ENCODE measurements at regions not wholly inside any gene's neighbourhood (a gene's known extent, or its start where the extent isn't known, plus 50 kb on each side); places are given as distances from the start of the nearest gene placed in this dataset.

DNA sequence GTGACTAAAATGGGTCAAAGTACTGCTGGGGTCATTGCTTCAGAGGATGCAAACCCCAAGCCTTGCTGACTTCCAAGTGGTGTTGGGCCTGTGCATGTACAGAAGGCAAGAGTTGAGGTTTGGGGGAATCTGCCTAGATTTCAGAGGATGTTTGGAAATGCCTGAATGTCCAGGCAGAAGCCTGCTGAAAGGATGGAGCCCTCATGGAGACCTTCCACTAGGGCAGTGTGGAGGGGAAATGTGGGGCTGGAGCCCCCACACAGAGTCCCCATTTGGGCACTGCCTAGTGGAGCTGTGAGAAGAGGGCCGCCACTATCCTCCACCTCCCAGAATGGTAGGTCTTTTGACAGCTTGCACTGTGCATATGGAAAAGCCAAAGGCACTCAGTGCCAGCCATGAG lies 377.7 kb upstream of the TRPC7 start:
- TF ChIP-seq FOXP2 (optimal IDR thresholded peaks at IDR 0.05; ENCODE audit: borderline replicate concordance, extremely low read depth, extremely low read length, insufficient read depth), result no peak
- no peak for TF ChIP-seq POLR2AphosphoS5 (IDR thresholded peaks at IDR 0.05; ENCODE audit: low read depth, low read length)
- TF ChIP-seq, protein P1, sequence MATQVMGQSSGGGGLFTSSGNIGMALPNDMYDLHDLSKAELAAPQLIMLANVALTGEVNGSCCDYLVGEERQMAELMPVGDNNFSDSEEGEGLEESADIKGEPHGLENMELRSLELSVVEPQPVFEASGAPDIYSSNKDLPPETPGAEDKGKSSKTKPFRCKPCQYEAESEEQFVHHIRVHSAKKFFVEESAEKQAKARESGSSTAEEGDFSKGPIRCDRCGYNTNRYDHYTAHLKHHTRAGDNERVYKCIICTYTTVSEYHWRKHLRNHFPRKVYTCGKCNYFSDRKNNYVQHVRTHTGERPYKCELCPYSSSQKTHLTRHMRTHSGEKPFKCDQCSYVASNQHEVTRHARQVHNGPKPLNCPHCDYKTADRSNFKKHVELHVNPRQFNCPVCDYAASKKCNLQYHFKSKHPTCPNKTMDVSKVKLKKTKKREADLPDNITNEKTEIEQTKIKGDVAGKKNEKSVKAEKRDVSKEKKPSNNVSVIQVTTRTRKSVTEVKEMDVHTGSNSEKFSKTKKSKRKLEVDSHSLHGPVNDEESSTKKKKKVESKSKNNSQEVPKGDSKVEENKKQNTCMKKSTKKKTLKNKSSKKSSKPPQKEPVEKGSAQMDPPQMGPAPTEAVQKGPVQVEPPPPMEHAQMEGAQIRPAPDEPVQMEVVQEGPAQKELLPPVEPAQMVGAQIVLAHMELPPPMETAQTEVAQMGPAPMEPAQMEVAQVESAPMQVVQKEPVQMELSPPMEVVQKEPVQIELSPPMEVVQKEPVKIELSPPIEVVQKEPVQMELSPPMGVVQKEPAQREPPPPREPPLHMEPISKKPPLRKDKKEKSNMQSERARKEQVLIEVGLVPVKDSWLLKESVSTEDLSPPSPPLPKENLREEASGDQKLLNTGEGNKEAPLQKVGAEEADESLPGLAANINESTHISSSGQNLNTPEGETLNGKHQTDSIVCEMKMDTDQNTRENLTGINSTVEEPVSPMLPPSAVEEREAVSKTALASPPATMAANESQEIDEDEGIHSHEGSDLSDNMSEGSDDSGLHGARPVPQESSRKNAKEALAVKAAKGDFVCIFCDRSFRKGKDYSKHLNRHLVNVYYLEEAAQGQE (IDR thresholded peaks at IDR 0.05; ENCODE audit: insufficient read depth in 1 of 2, low read depth in 2 of 2, low read length in 2 of 2), result no peak
- no peak for TF ChIP-seq SIN3A (IDR thresholded peaks at IDR 0.05; ENCODE audit: borderline replicate concordance, insufficient read depth, low read length)
- TF ChIP-seq TAF1 (IDR thresholded peaks at IDR 0.05; ENCODE audit: borderline replicate concordance, insufficient read depth, low read length), result no peak

DNA sequence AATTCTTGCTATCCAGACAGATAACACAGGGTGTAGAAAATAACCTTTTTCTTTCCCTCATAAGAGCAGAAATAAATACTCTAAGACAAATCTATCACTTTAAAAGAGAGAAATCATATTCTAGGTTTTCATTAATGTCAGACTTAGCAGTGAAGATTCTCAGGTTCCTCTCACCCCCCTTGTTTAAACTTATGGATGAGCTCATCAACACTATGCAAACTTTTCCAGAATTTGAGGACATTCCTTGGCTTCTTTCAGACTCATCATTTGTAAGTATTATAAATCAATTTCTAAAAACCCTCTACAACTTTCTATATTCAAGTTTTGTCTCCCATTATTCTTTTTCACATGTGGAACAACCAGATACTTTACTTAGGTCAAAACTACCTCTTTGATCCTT lies 374.9 kb upstream of the TRPC7 start:
- TF ChIP-seq FOXP2 (optimal IDR thresholded peaks at IDR 0.05; ENCODE audit: borderline replicate concordance, extremely low read depth, extremely low read length, insufficient read depth) (no peak), POLR2AphosphoS5 (IDR thresholded peaks at IDR 0.05; ENCODE audit: low read depth, low read length) (no peak), TAF1 (IDR thresholded peaks at IDR 0.05; ENCODE audit: borderline replicate concordance, insufficient read depth, low read length) (no peak), SIN3A (IDR thresholded peaks at IDR 0.05; ENCODE audit: borderline replicate concordance, insufficient read depth, low read length) (no peak)
- TF ChIP-seq, protein P1 (IDR thresholded peaks at IDR 0.05; ENCODE audit: insufficient read depth in 1 of 2, low read depth in 2 of 2, low read length in 2 of 2), result no peak

DNA sequence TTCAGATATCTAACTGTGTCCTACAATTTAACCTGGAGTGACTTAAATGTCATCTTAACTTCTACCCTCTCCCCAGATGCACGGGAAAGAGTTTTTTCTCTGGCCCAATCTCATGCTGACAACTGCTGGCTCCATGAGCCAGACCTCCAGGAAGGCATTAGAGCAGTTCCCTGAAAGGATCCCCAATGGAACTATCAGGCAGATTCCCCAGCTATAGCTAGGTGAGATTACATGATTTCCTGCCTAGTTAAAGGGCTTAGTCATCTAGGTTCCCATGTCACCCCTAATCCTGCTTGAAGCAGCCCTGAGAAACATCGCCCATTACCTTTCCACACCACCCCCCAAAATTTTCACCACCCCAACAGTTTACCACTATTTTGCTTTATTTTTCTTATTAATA lies 373.5 kb upstream of the TRPC7 start:
- no peak for TF ChIP-seq FOXP2 (optimal IDR thresholded peaks at IDR 0.05; ENCODE audit: borderline replicate concordance, extremely low read depth, extremely low read length, insufficient read depth)
- TF ChIP-seq, protein P1 (IDR thresholded peaks at IDR 0.05; ENCODE audit: insufficient read depth in 1 of 2, low read depth in 2 of 2, low read length in 2 of 2), result no peak
- TF ChIP-seq POLR2AphosphoS5 (IDR thresholded peaks at IDR 0.05; ENCODE audit: low read depth, low read length), result no peak
- TF ChIP-seq TAF1 (IDR thresholded peaks at IDR 0.05; ENCODE audit: borderline replicate concordance, insufficient read depth, low read length), result no peak
- TF ChIP-seq SIN3A (IDR thresholded peaks at IDR 0.05; ENCODE audit: borderline replicate concordance, insufficient read depth, low read length), result no peak

DNA sequence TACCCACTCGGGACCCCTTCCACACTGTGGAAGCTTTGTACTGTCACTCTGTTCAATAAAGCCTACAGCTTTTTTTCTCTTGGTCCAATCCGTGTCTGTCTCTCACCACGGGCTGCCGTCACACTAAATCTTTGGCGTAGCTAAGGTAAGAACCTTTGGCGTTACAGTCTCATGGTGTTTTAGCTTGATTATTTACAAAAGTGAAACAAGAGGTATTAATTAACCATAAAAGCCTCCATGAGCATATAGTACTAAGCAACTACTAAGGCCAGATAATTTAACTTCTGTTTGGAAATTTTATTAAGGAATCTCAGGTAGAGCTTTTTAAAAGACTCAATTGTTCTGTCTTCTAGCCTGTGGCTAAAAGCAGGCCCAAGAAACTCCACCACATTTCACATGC lies 370.7 kb upstream of the TRPC7 start:
- TF ChIP-seq SIN3A (IDR thresholded peaks at IDR 0.05; ENCODE audit: borderline replicate concordance, insufficient read depth, low read length) (no peak), TAF1 (IDR thresholded peaks at IDR 0.05; ENCODE audit: borderline replicate concordance, insufficient read depth, low read length) (no peak), FOXP2 (optimal IDR thresholded peaks at IDR 0.05; ENCODE audit: borderline replicate concordance, extremely low read depth, extremely low read length, insufficient read depth) (no peak), POLR2AphosphoS5 (IDR thresholded peaks at IDR 0.05; ENCODE audit: low read depth, low read length) (no peak)

DNA sequence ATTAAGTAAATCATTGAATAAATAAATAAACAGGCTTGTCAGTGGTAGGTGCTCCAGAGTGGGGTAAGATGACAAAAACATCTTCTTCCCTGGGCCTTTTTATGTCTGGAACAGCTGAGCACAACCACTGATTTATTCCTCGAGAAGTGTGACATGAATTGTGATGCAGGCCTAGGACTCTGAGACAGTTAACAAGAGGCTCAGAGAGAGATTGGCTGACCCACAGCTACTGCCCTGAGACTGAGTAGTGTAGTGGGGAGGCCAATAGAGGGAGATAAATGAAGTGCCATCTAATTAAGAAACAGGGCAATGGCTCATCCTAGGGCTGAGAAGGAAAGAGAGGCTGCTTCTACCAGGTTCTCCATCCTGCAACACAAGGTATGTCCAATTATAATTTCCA lies 369.3 kb upstream of the TRPC7 start:
- TF ChIP-seq, protein P1 (IDR thresholded peaks at IDR 0.05; ENCODE audit: insufficient read depth in 1 of 2, low read depth in 2 of 2, low read length in 2 of 2), result no peak
- TF ChIP-seq SIN3A (IDR thresholded peaks at IDR 0.05; ENCODE audit: borderline replicate concordance, insufficient read depth, low read length), result no peak
- no peak for TF ChIP-seq POLR2AphosphoS5 (IDR thresholded peaks at IDR 0.05; ENCODE audit: low read depth, low read length)
- TF ChIP-seq TAF1 (IDR thresholded peaks at IDR 0.05; ENCODE audit: borderline replicate concordance, insufficient read depth, low read length), result no peak
- TF ChIP-seq FOXP2 (optimal IDR thresholded peaks at IDR 0.05; ENCODE audit: borderline replicate concordance, extremely low read depth, extremely low read length, insufficient read depth), result no peak
